Testis (tissue), 2 donors: ENCODE measurements at regions not wholly inside any gene's neighbourhood (a gene's known extent, or its start where the extent isn't known, plus 50 kb on each side); places are given as distances from the start of the nearest gene placed in this dataset.

Source experiments
- CTCF ChIP-seq, 3 experiments: fragments of 450-650 bp in 2 of 3; fragments of 200-600 bp in 1 of 3; sonication (generic) in 1 of 3; IDR thresholded peaks; one replicate each; pipeline ENCODE4 v1.5.1; 2016 to 2019; ENCODE audit warnings: antibody characterized with exemption in 3 of 3, mild to moderate bottlenecking in 2 of 3, moderate library complexity in 1 of 3
- POLR2A ChIP-seq: fragments of 450-650 bp; IDR thresholded peaks from one replicate; pipeline ENCODE4 v1.6.1; 2017; ENCODE audit warnings: antibody characterized with exemption, mild to moderate bottlenecking, moderate library complexity

- TF ChIP-seq CTCF (IDR thresholded peaks at IDR 0.05) (no peak), POLR2A (no peak)
Measured at GRCh38 chr5:135648116-135648515, 69.3 kb upstream of the CXCL14 start.
